ENCODE measurements at regions not wholly inside any gene's neighbourhood (a gene's known extent, or its start where the extent isn't known, plus 50 kb on each side); places are given as distances from the start of the nearest gene placed in this dataset.

DNA sequence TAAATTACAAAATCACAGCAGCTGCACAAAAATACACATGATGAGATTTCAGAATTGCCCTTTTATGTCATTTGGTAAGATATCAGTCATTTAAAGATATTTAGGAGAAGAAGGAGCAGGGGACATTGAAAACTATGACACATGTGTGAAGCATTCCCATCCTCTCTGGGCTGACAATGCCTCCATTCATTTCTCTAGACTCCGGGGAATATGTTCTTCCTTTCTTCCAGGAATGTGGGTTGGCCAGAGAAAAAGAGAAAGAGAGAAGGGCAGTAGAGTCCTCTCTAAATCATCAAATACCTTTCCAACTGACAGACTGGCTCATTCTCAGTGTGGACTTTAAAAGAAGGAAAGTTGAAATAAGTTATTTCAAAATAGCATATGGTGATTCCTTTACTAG is 205.6 kb upstream of the ADAMTSL1 start:
- Histone ChIP-seq H3K36me3 (ENCODE audit: control insufficient read depth in 1 of 2, insufficient read depth in 2 of 2, low read length in 2 of 2) (no peaks in the 10 kb centered on the region), H3K9me3 (ENCODE audit: control insufficient read depth in 1 of 2, insufficient read depth in 1 of 2, low read depth in 1 of 2, low read length in 2 of 2) (peaks cover 0 to 6% of the 10 kb centered on the region in 2 experiments; a peak in 2 of 4 replicates), H2AFZ (ENCODE audit: low read depth, low read length, poor library complexity, severe bottlenecking) (no peak overlapping the region), H3K27ac (ENCODE audit: low read depth, low read length) (no peak overlapping the region), H3K9ac (ENCODE audit: low read length) (no peak overlapping the region), H3K4me2 (ENCODE audit: low read length) (peak overlapping the region; percentile 23), H3K79me2 (ENCODE audit: insufficient read depth, low read length) (no peaks in the 10 kb centered on the region), H3K4me3 (replicated peaks in 1 of 2; ENCODE audit: low read depth in 1 of 2, low read length in 2 of 2) (no peak overlapping the region), H3K27me3 (ENCODE audit: insufficient read depth, low read length) (no peaks in the 10 kb centered on the region), H3K9me2 (ENCODE audit: insufficient read depth) (no peaks in the 10 kb centered on the region), H4K20me1 (ENCODE audit: insufficient read depth) (no peaks in the 10 kb centered on the region), H3K4me1 (ENCODE audit: control insufficient read depth in 1 of 2, insufficient read depth in 2 of 2, low read length in 2 of 2) (no peaks in the 10 kb centered on the region)
- CTCF ChIA-PET, result no interaction called here
- POLR2A ChIA-PET, result no interaction called here
- TF ChIP-seq, protein P1, sequence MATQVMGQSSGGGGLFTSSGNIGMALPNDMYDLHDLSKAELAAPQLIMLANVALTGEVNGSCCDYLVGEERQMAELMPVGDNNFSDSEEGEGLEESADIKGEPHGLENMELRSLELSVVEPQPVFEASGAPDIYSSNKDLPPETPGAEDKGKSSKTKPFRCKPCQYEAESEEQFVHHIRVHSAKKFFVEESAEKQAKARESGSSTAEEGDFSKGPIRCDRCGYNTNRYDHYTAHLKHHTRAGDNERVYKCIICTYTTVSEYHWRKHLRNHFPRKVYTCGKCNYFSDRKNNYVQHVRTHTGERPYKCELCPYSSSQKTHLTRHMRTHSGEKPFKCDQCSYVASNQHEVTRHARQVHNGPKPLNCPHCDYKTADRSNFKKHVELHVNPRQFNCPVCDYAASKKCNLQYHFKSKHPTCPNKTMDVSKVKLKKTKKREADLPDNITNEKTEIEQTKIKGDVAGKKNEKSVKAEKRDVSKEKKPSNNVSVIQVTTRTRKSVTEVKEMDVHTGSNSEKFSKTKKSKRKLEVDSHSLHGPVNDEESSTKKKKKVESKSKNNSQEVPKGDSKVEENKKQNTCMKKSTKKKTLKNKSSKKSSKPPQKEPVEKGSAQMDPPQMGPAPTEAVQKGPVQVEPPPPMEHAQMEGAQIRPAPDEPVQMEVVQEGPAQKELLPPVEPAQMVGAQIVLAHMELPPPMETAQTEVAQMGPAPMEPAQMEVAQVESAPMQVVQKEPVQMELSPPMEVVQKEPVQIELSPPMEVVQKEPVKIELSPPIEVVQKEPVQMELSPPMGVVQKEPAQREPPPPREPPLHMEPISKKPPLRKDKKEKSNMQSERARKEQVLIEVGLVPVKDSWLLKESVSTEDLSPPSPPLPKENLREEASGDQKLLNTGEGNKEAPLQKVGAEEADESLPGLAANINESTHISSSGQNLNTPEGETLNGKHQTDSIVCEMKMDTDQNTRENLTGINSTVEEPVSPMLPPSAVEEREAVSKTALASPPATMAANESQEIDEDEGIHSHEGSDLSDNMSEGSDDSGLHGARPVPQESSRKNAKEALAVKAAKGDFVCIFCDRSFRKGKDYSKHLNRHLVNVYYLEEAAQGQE (IDR thresholded peaks at IDR 0.05; ENCODE audit: low read depth), result no peak
- TF ChIP-seq EZH2phosphoT487 (IDR thresholded peaks at IDR 0.05; ENCODE audit: borderline replicate concordance) (no peak), POLR2A (IDR thresholded peaks at IDR 0.05; ENCODE audit: borderline replicate concordance, extremely low read depth, insufficient read depth, insufficient read length) (no peak), SRF (IDR thresholded peaks at IDR 0.05; ENCODE audit: low read depth) (no peak), SP1 (IDR thresholded peaks at IDR 0.05; ENCODE audit: low read depth) (no peak), CEBPB (IDR thresholded peaks at IDR 0.05; ENCODE audit: low read depth) (no peak), ZNF274 (IDR thresholded peaks at IDR 0.05; ENCODE audit: low read depth, low read length) (no peak), EZH2 (IDR thresholded peaks at IDR 0.05) (no peak), SIN3A (IDR thresholded peaks at IDR 0.05; ENCODE audit: low read depth) (no peak)
- TF ChIP-seq, protein P2, sequence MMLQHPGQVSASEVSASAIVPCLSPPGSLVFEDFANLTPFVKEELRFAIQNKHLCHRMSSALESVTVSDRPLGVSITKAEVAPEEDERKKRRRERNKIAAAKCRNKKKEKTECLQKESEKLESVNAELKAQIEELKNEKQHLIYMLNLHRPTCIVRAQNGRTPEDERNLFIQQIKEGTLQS (IDR thresholded peaks at IDR 0.05), result no peak
- TF ChIP-seq, protein P3, sequence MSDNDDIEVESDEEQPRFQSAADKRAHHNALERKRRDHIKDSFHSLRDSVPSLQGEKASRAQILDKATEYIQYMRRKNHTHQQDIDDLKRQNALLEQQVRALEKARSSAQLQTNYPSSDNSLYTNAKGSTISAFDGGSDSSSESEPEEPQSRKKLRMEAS (IDR thresholded peaks at IDR 0.05), result no peak
- DNase-seq (ENCODE audit: low read depth, low spot score) (peak; percentile 18), ATAC-seq (peak; percentile 75)
- RAD21 ChIA-PET (ENCODE audit: low non-redundant PET in 1 of 2, low total read pairs in 2 of 2, uncharacterized antibody in 2 of 2, unreplicated experiment in 2 of 2), result no interaction called here
- BruUV-seq (replicated peaks), result no TSS peak
- intact Hi-C loops (cut with micrococcal nuclease), result no loop called here
